GM23338 (cell line): ENCODE measurements at regions not wholly inside any gene's neighbourhood (a gene's known extent, or its start where the extent isn't known, plus 50 kb on each side); places are given as distances from the start of the nearest gene placed in this dataset.
A peak's percentile ranks its signal among the peaks of the same experiment; 100 is the strongest.
"Not testable (repeated sequence)": the region's sequence is repeated elsewhere in the genome, so short reads cannot be mapped to it uniquely, and the experiment has no call there.

Source experiments
- ATAC-seq: fragments of 200-7000 bp; cut with Tn5 transposase; 3 replicates; pipeline ENCODE4 v1.9.1; 2020
- DNase-seq: peaks from one replicate; pipeline ENCODE4 v3.0.0-alpha.2; 2015; ENCODE audit warnings: low spot score
- H2AFZ ChIP-seq: fragments of 200-600 bp; sonication (generic); 2 replicates; pipeline ENCODE4 v1.8.0; 2016; ENCODE audit warnings: antibody characterized with exemption, mild to moderate bottlenecking, moderate library complexity
- H3F3A ChIP-seq: fragments of 200-600 bp; sonication (generic); replicated peaks from 2 replicates; pipeline ENCODE4 v1.8.0; 2017; ENCODE audit warnings: antibody characterized with exemption, mixed run types, low read depth
- H3K27ac ChIP-seq: fragments of 200-600 bp; sonication (generic); 2 replicates; pipeline ENCODE4 v1.6.1; 2016; ENCODE audit warnings: low read depth
- H3K27me3 ChIP-seq: fragments of 200-600 bp; sonication (generic); 2 replicates; pipeline ENCODE4 v1.8.0; 2016; ENCODE audit warnings: mild to moderate bottlenecking, mixed run types, moderate library complexity; ENCODE audit not compliant: insufficient read depth
- H3K36me3 ChIP-seq: fragments of 200-600 bp; sonication (generic); 2 replicates; pipeline ENCODE4 v1.8.0; 2016; ENCODE audit warnings: mild to moderate bottlenecking; ENCODE audit not compliant: insufficient read depth
- H3K4me1 ChIP-seq: fragments of 200-600 bp; sonication (generic); 2 replicates; pipeline ENCODE4 v1.8.0; 2016; ENCODE audit warnings: mild to moderate bottlenecking, moderate library complexity; ENCODE audit not compliant: insufficient read depth
- H3K4me2 ChIP-seq: fragments of 200-600 bp; sonication (generic); 2 replicates; pipeline ENCODE4 v1.7.1; 2017; ENCODE audit warnings: mixed run types
- H3K4me3 ChIP-seq: fragments of 200-600 bp; sonication (generic); 2 replicates; pipeline ENCODE4 v1.6.1; 2016; ENCODE audit warnings: mixed run types
- H3K79me2 ChIP-seq: fragments of 200-600 bp; sonication (generic); replicated peaks from 2 replicates; pipeline ENCODE4 v1.8.0; 2017; ENCODE audit warnings: mild to moderate bottlenecking; ENCODE audit not compliant: insufficient read depth
- H3K9me2 ChIP-seq: fragments of 200-600 bp; sonication (generic); 2 replicates; pipeline ENCODE4 v1.8.0; 2017; ENCODE audit not compliant: insufficient read depth
- H4K20me1 ChIP-seq: fragments of 200-600 bp; sonication (generic); replicated peaks from 2 replicates; pipeline ENCODE4 v1.8.0; 2017; ENCODE audit warnings: mild to moderate bottlenecking; ENCODE audit not compliant: insufficient read depth
- H3K27ac Mint-ChIP-seq: 2 replicates; pipeline ENCODE4 v1.8.0; 2020; ENCODE audit warnings: inconsistent platforms, mild to moderate bottlenecking, moderate library complexity, mixed read lengths
- H3K27me3 Mint-ChIP-seq: 3 replicates; pipeline ENCODE4 v1.8.0; 2022; ENCODE audit warnings: low read depth, mild to moderate bottlenecking, moderate library complexity, mixed read lengths, inconsistent platforms; ENCODE audit not compliant: insufficient read depth, poor library complexity
- H3K36me3 Mint-ChIP-seq: 3 replicates; pipeline ENCODE4 v1.8.0; 2021; ENCODE audit warnings: low read depth, mild to moderate bottlenecking, inconsistent platforms, moderate library complexity, mixed read lengths
- H3K4me1 Mint-ChIP-seq: 3 replicates; pipeline ENCODE4 v1.8.0; 2020; ENCODE audit warnings: mild to moderate bottlenecking, inconsistent platforms, mixed read lengths
- H3K4me3 Mint-ChIP-seq: 3 replicates; pipeline ENCODE4 v1.8.0; 2021; ENCODE audit warnings: moderate library complexity, mild to moderate bottlenecking, inconsistent platforms, mixed read lengths
- H3K9me3 Mint-ChIP-seq: 3 replicates; pipeline ENCODE4 v1.8.0; 2020; ENCODE audit warnings: moderate library complexity, mild to moderate bottlenecking, inconsistent platforms, mixed read lengths
- CTCF ChIP-seq, 2 experiments: fragments of 200-600 bp in 1 of 2; sonication (generic) in 1 of 2; conservative IDR thresholded peaks; 2 replicates each; pipeline versions ENCODE4 v1.5.1 to v1.6.1; 2016 to 2017; ENCODE audit warnings: antibody characterized with exemption in 2 of 2, low read depth in 2 of 2, mild to moderate bottlenecking in 2 of 2, moderate library complexity in 1 of 2
- ETS1 ChIP-seq: IDR thresholded peaks from 2 replicates; pipeline ENCODE4 v1.6.1; 2016; ENCODE audit warnings: antibody characterized with exemption
- EZH2phosphoT487 ChIP-seq: fragments of 200-600 bp; sonication (generic); IDR thresholded peaks from one replicate; pipeline ENCODE4 v1.8.1; 2018; ENCODE audit warnings: antibody characterized with exemption; ENCODE audit not compliant: unreplicated experiment
- STAT1 ChIP-seq: IDR thresholded peaks from one replicate; pipeline ENCODE4 v1.6.1; 2016; ENCODE audit warnings: antibody characterized with exemption; ENCODE audit not compliant: unreplicated experiment
- ZNF114 ChIP-seq: fragments of 250-450 bp; sonication (Bioruptor Pico); IDR thresholded peaks from 2 replicates; pipeline ENCODE4 v1.5.0; 2020; ENCODE audit warnings: mild to moderate bottlenecking, moderate library complexity
- ZNF331 ChIP-seq: fragments of 250-450 bp; sonication (Bioruptor Pico); IDR thresholded peaks from 2 replicates; pipeline ENCODE4 v1.5.0; 2020; ENCODE audit warnings: low read depth, mild to moderate bottlenecking, moderate library complexity
- ZNF462 ChIP-seq: fragments of 250-450 bp; sonication (Bioruptor Pico); IDR thresholded peaks from 2 replicates; pipeline ENCODE4 v1.5.0; 2020; ENCODE audit warnings: mild to moderate bottlenecking, moderate library complexity

- not testable (repeated sequence) for H3K27me3 Mint-ChIP-seq, DNase-seq, H3K9me2 ChIP-seq, H3K27ac ChIP-seq, H3K4me3 ChIP-seq, H3K79me2 ChIP-seq, H3K27ac Mint-ChIP-seq, H3K4me3 Mint-ChIP-seq, H2AFZ ChIP-seq, ATAC-seq, H4K20me1 ChIP-seq, H3K27me3 ChIP-seq, H3K36me3 ChIP-seq, H3K4me2 ChIP-seq, H3F3A ChIP-seq
- H3K36me3 Mint-ChIP-seq = peaks cover 28% of the 10 kb centered on the region
- peaks cover 23% of the 10 kb centered on the region for H3K4me1 ChIP-seq
- peaks cover 30% of the 10 kb centered on the region for H3K9me3 Mint-ChIP-seq
- peaks cover 30% of the 10 kb centered on the region for H3K4me1 Mint-ChIP-seq
Observed at GRCh38 chr4:128673159-128673558, 136.3 kb upstream of the JADE1 start.

- H3K4me3 ChIP-seq, H3K36me3 ChIP-seq, H3K27me3 ChIP-seq, ATAC-seq, H3K4me2 ChIP-seq, H2AFZ ChIP-seq, H3K9me2 ChIP-seq, H3K27me3 Mint-ChIP-seq, H4K20me1 ChIP-seq, H3K27ac ChIP-seq, H3K4me3 Mint-ChIP-seq, DNase-seq, H3K79me2 ChIP-seq, H3F3A ChIP-seq, H3K27ac Mint-ChIP-seq: not testable (repeated sequence)
- H3K9me3 Mint-ChIP-seq = peaks cover 28% of the 10 kb centered on the region
- peaks cover 18% of the 10 kb centered on the region for H3K4me1 ChIP-seq
- peaks cover 27% of the 10 kb centered on the region for H3K36me3 Mint-ChIP-seq
- H3K4me1 Mint-ChIP-seq = peaks cover 28% of the 10 kb centered on the region
Observed at GRCh38 chr4:128672596-128672995, 136.9 kb upstream of the JADE1 start.

- peaks cover 35% of the 10 kb centered on the region for H3K36me3 Mint-ChIP-seq
- TF ChIP-seq EZH2phosphoT487 (no peak), ZNF462 (CRISPR knock-in tag) (no peak), ZNF114 (no peak), STAT1 (no peak), ETS1 (no peak), ZNF331 (CRISPR knock-in tag) (no peak), CTCF (conservative IDR thresholded peaks at IDR 0.05; ENCODE audit: low read depth in 2 of 2) (no peak)
Observed at GRCh38 chr4:128670513-128670912, 139.0 kb upstream of the JADE1 start.

More at GRCh38 chr4:128670513-128670912, 139.0 kb upstream of the JADE1 start:
- Mint-ChIP-seq H3K27ac (0 out of 2 replicates have a peak overlapping the region, but pooled peaks have one; percentile 28), H3K4me1 (peaks cover 18% of the 10 kb centered on the region), H3K9me3 (peaks cover 39% of the 10 kb centered on the region), H3K27me3 (peaks cover 2% of the 10 kb centered on the region), H3K4me3 (no peak overlapping the region)
- Histone ChIP-seq H3K27me3 (no peaks in the 10 kb centered on the region), H3K4me1 (peaks cover 17% of the 10 kb centered on the region), H3K4me3 (no peak overlapping the region), H4K20me1 (no peaks in the 10 kb centered on the region), H3K4me2 (no peak overlapping the region), H3K9me2 (no peaks in the 10 kb centered on the region), H3F3A (no peaks in the 10 kb centered on the region), H2AFZ (peak overlapping the region; percentile 1; the same call in 1 of the 2 replicates), H3K79me2 (no peaks in the 10 kb centered on the region), H3K27ac (no peak overlapping the region), H3K36me3 (peaks cover 3% of the 10 kb centered on the region; the same call in 1 of the 2 replicates)
- no peak for ATAC-seq
- no peak for DNase-seq
